ENCODE measurements at regions not wholly inside any gene's neighbourhood (a gene's known extent, or its start where the extent isn't known, plus 50 kb on each side); places are given as distances from the start of the nearest gene placed in this dataset.

- Mint-ChIP-seq H3K27ac (no peak overlapping the region), H3K4me1 (peaks cover 8% of the 10 kb centered on the region), H3K4me3 (no peak overlapping the region), H3K9me3 (peaks cover 17% of the 10 kb centered on the region), H3K27me3 (ENCODE audit: low read depth) (no peaks in the 10 kb centered on the region), H3K36me3 (no peaks in the 10 kb centered on the region)
- ATAC-seq (no peak), DNase-seq (ENCODE audit: low spot score) (no peak)
- TF ChIP-seq ZNF416 (CRISPR knock-in tag; IDR thresholded peaks at IDR 0.05) (no peak), ESRRA (CRISPR knock-in tag; IDR thresholded peaks at IDR 0.05; ENCODE audit: borderline replicate concordance) (no peak), SMAD4 (CRISPR knock-in tag; IDR thresholded peaks at IDR 0.05) (no peak), ZBTB21 (CRISPR knock-in tag; IDR thresholded peaks at IDR 0.05; ENCODE audit: borderline replicate concordance) (no peak), CTCF (IDR thresholded peaks at IDR 0.05) (no peak), TP53 (CRISPR knock-in tag; IDR thresholded peaks at IDR 0.05) (no peak), ZNF317 (CRISPR knock-in tag; IDR thresholded peaks at IDR 0.05; ENCODE audit: borderline replicate concordance, low read depth) (no peak), JUN (CRISPR knock-in tag; IDR thresholded peaks at IDR 0.05) (no peak), USF1 (CRISPR knock-in tag; IDR thresholded peaks at IDR 0.05) (no peak), FOXP4 (CRISPR knock-in tag; IDR thresholded peaks at IDR 0.05) (no peak), ERG (CRISPR knock-in tag; IDR thresholded peaks at IDR 0.05) (no peak), ZNF532 (CRISPR knock-in tag; IDR thresholded peaks at IDR 0.05; ENCODE audit: borderline replicate concordance) (no peak)
- ChIA-PET CTCF (no interaction called here), POLR2A (no interaction called here)
Measured at GRCh38 chr15:47157827-47158226, 559.5 kb upstream of the SEMA6D start.

GRCh38 chr15:47158573-47158972 lies 558.7 kb upstream of the SEMA6D start:
- ChIA-PET CTCF (no interaction called here), POLR2A (no interaction called here)
- H3K27me3 Mint-ChIP-seq (ENCODE audit: low read depth): no peaks in the 10 kb centered on the region
- H3K4me1 Mint-ChIP-seq: peaks cover 8% of the 10 kb centered on the region
- TF ChIP-seq ZNF671 (CRISPR knock-in tag; IDR thresholded peaks at IDR 0.05) (no peak), RELA (CRISPR knock-in tag; IDR thresholded peaks at IDR 0.05; ENCODE audit: borderline replicate concordance) (no peak), NR2C2 (CRISPR knock-in tag; IDR thresholded peaks at IDR 0.05) (no peak), FOXJ3 (CRISPR knock-in tag; IDR thresholded peaks at IDR 0.05; ENCODE audit: borderline replicate concordance) (no peak), USF2 (CRISPR knock-in tag; IDR thresholded peaks at IDR 0.05) (no peak), KAT7 (CRISPR knock-in tag; IDR thresholded peaks at IDR 0.05; ENCODE audit: borderline replicate concordance) (no peak), ZNF317 (CRISPR knock-in tag; IDR thresholded peaks at IDR 0.05; ENCODE audit: borderline replicate concordance, low read depth) (no peak), IRF1 (CRISPR knock-in tag; IDR thresholded peaks at IDR 0.05) (no peak), ZNF219 (CRISPR knock-in tag; IDR thresholded peaks at IDR 0.05; ENCODE audit: borderline replicate concordance) (no peak), ZNF138 (CRISPR knock-in tag; conservative IDR thresholded peaks at IDR 0.05) (no peak), TEAD4 (CRISPR knock-in tag; IDR thresholded peaks at IDR 0.05) (no peak), MLX (CRISPR knock-in tag; IDR thresholded peaks at IDR 0.05) (no peak)
- no peaks in the 10 kb centered on the region for H3K36me3 Mint-ChIP-seq
- DNase-seq (ENCODE audit: low spot score) (no peak), ATAC-seq (no peak)
- H3K4me3 Mint-ChIP-seq: no peak overlapping the region
- no peak overlapping the region for H3K27ac Mint-ChIP-seq
- H3K9me3 Mint-ChIP-seq: peaks cover 18% of the 10 kb centered on the region

Measured in WTC11 (cell line).